H9 (cell line): ENCODE measurements at regions not wholly inside any gene's neighbourhood (a gene's known extent, or its start where the extent isn't known, plus 50 kb on each side); places are given as distances from the start of the nearest gene placed in this dataset.

ENCODE experiments used
- DNase-seq: peaks from one replicate; pipeline ENCODE4 v3.0.0-alpha.2; 2017
- H2AFZ ChIP-seq: one replicate; pipeline ENCODE4 v1.6.1; 2013; ENCODE audit warnings: mild to moderate bottlenecking, low read length, control low read depth, moderate library complexity
- H2AK5ac ChIP-seq: 2 replicates; pipeline ENCODE4 v1.6.1; 2013; ENCODE audit warnings: low read length, control low read depth, mixed read lengths; ENCODE audit not compliant: insufficient read length
- H2BK120ac ChIP-seq: one replicate; pipeline ENCODE4 v1.6.1; 2013; ENCODE audit warnings: low read depth, mild to moderate bottlenecking, low read length, control low read depth, inconsistent platforms; ENCODE audit not compliant: poor library complexity, severe bottlenecking
- H2BK12ac ChIP-seq: 2 replicates; pipeline ENCODE4 v1.6.1; 2013; ENCODE audit warnings: low read length, control low read depth, mixed read lengths, low read depth; ENCODE audit not compliant: insufficient read length
- H2BK15ac ChIP-seq: 2 replicates; pipeline ENCODE4 v1.6.1; 2013; ENCODE audit warnings: low read depth, low read length, control low read depth
- H2BK20ac ChIP-seq: one replicate; pipeline ENCODE4 v1.6.1; 2013; ENCODE audit warnings: low read depth, mild to moderate bottlenecking, low read length, control low read depth, inconsistent platforms; ENCODE audit not compliant: poor library complexity, severe bottlenecking
- H2BK5ac ChIP-seq: 2 replicates; pipeline ENCODE4 v1.6.1; 2013; ENCODE audit warnings: low read length, control low read depth, mixed read lengths; ENCODE audit not compliant: insufficient read length
- H3K14ac ChIP-seq: 2 replicates; pipeline ENCODE4 v1.6.1; 2013; ENCODE audit warnings: low read length, control low read depth; ENCODE audit not compliant: insufficient read depth
- H3K18ac ChIP-seq: 2 replicates; pipeline ENCODE4 v1.6.1; 2013; ENCODE audit warnings: low read depth, mild to moderate bottlenecking, mixed read lengths, low read length, control low read depth; ENCODE audit not compliant: insufficient read length
- H3K23ac ChIP-seq: 2 replicates; pipeline ENCODE4 v1.6.1; 2013; ENCODE audit warnings: low read length, control low read depth, mixed read lengths, low read depth; ENCODE audit not compliant: insufficient read length
- H3K23me2 ChIP-seq: 2 replicates; pipeline ENCODE4 v1.6.1; 2013; ENCODE audit warnings: low read depth, mild to moderate bottlenecking, mixed read lengths, low read length, control low read depth; ENCODE audit not compliant: insufficient read length, poor library complexity, severe bottlenecking
- H3K27ac ChIP-seq: 2 replicates; pipeline ENCODE4 v1.5.1; 2013; ENCODE audit warnings: low read length, control low read depth, mixed read lengths, low read depth; ENCODE audit not compliant: insufficient read length
- H3K27me3 ChIP-seq: 2 replicates; pipeline ENCODE4 v1.6.1; 2013; ENCODE audit warnings: low read length, control low read depth, inconsistent platforms; ENCODE audit not compliant: insufficient read depth
- H3K4ac ChIP-seq: 2 replicates; pipeline ENCODE4 v1.6.1; 2013; ENCODE audit warnings: low read depth, mild to moderate bottlenecking, control low read depth, inconsistent platforms, low read length, moderate library complexity
- H3K4me1 ChIP-seq: 2 replicates; pipeline ENCODE4 v1.6.1; 2013; ENCODE audit warnings: low read length, control low read depth, inconsistent platforms; ENCODE audit not compliant: insufficient read depth
- H3K4me2 ChIP-seq: 2 replicates; pipeline ENCODE4 v1.6.1; 2013; ENCODE audit warnings: low read length, control low read depth, mixed read lengths; ENCODE audit not compliant: insufficient read length, insufficient read depth
- H3K56ac ChIP-seq: 2 replicates; pipeline ENCODE4 v1.6.1; 2013; ENCODE audit warnings: low read depth, mild to moderate bottlenecking, mixed read lengths, low read length, control low read depth; ENCODE audit not compliant: insufficient read length
- H3K79me1 ChIP-seq: 2 replicates; pipeline ENCODE4 v1.6.1; 2013; ENCODE audit warnings: low read depth, mild to moderate bottlenecking, moderate library complexity, low read length, control low read depth, inconsistent platforms; ENCODE audit not compliant: insufficient read depth, poor library complexity, severe bottlenecking
- H3K79me2 ChIP-seq: 2 replicates; pipeline ENCODE4 v1.6.1; 2013; ENCODE audit warnings: low read length, control low read depth, inconsistent platforms; ENCODE audit not compliant: insufficient read depth
- H3K9ac ChIP-seq: 2 replicates; pipeline ENCODE4 v1.6.1; 2013; ENCODE audit warnings: low read length, control low read depth, mixed read lengths; ENCODE audit not compliant: insufficient read length; ENCODE audit errors: extremely low read depth
- H3K9me3 ChIP-seq: one replicate; pipeline ENCODE4 v1.6.1; 2013; ENCODE audit warnings: low read depth, low read length, inconsistent platforms; ENCODE audit not compliant: control insufficient read depth
- H3T11ph ChIP-seq: one replicate; pipeline ENCODE4 v1.6.1; 2013; ENCODE audit warnings: mild to moderate bottlenecking, low read length, control low read depth, inconsistent platforms
- H4K20me1 ChIP-seq: one replicate; pipeline ENCODE4 v1.6.1; 2013; ENCODE audit not compliant: control insufficient read depth, insufficient read length, insufficient read depth
- H4K5ac ChIP-seq: 2 replicates; pipeline ENCODE4 v1.6.1; 2013; ENCODE audit warnings: low read depth, mild to moderate bottlenecking, mixed read lengths, low read length, control low read depth; ENCODE audit not compliant: insufficient read length
- H4K8ac ChIP-seq: replicated peaks from 2 replicates; pipeline ENCODE4 v1.6.1; 2013; ENCODE audit warnings: low read length, control low read depth, mixed read lengths, low read depth; ENCODE audit not compliant: insufficient read length
- H4K91ac ChIP-seq: 2 replicates; pipeline ENCODE4 v1.6.1; 2013; ENCODE audit warnings: low read depth, mild to moderate bottlenecking, moderate library complexity, mixed read lengths, low read length, control low read depth; ENCODE audit not compliant: insufficient read length
- H3K27ac Mint-ChIP-seq, 3 experiments: 2 replicates in 2 of 3; 3 replicates in 1 of 3; pipeline ENCODE4 v1.8.0; 2020 to 2021; ENCODE audit warnings: mixed read lengths in 3 of 3, mild to moderate bottlenecking in 1 of 3, moderate library complexity in 1 of 3
- H3K27me3 Mint-ChIP-seq: 2 replicates; pipeline ENCODE4 v1.8.0; 2021; ENCODE audit warnings: low read depth, mild to moderate bottlenecking, moderate library complexity, mixed read lengths
- H3K36me3 Mint-ChIP-seq, 3 experiments: 2 replicates in 2 of 3; 3 replicates in 1 of 3; pipeline ENCODE4 v1.8.0; 2020 to 2021; ENCODE audit warnings: low read depth in 3 of 3, mixed read lengths in 3 of 3; ENCODE audit not compliant: insufficient read depth in 1 of 3
- H3K4me1 Mint-ChIP-seq, 2 experiments: 2 replicates each; pipeline ENCODE4 v1.8.0; 2020; ENCODE audit warnings: mixed read lengths in 2 of 2
- H3K4me3 Mint-ChIP-seq, 2 experiments: 2 replicates in 1 of 2; 3 replicates in 1 of 2; pipeline ENCODE4 v1.8.0; 2020 to 2021; ENCODE audit warnings: mild to moderate bottlenecking in 2 of 2, mixed read lengths in 2 of 2, moderate library complexity in 1 of 2
- H3K9me3 Mint-ChIP-seq, 2 experiments: 2 replicates in 1 of 2; 3 replicates in 1 of 2; pipeline ENCODE4 v1.8.0; 2020; ENCODE audit warnings: mild to moderate bottlenecking in 2 of 2, mixed read lengths in 2 of 2, moderate library complexity in 1 of 2
- WGBS: extraction: QIAGEN DNeasy Blood & Tissue Kit; methylation state at CpG from one replicate; pipeline ENCODE4 v1.1.7; 2013; ENCODE audit warnings: missing lambda C conversion rate, low lambda C conversion rate, mixed read lengths; ENCODE audit not compliant: insufficient read length; ENCODE audit errors: extremely low coverage; 5-methylcytosine and 5-hydroxymethylcytosine counted together
- TF ChIP-seq, protein P1 (sequence below): fragments of 200-600 bp; sonication (generic); conservative IDR thresholded peaks from 3 replicates; pipeline ENCODE4 v1.8.0; 2021; ENCODE audit warnings: antibody characterized with exemption, mild to moderate bottlenecking

GRCh38 chr7:46897381-46897780 lies 684.5 kb downstream of the TNS3 start:
- Histone ChIP-seq H3K27ac (no peak overlapping the region), H2AK5ac (no peak overlapping the region), H3K4me1 (no peaks in the 10 kb centered on the region), H3K9me3 (no peaks in the 10 kb centered on the region), H4K91ac (no peak overlapping the region), H4K20me1 (no peaks in the 10 kb centered on the region), H3K56ac (no peak overlapping the region), H3K79me2 (no peaks in the 10 kb centered on the region; the same call in 1 of the 2 replicates), H2BK5ac (no peak overlapping the region), H3K79me1 (no peaks in the 10 kb centered on the region), H3K4ac (no peak overlapping the region), H2BK12ac (no peak overlapping the region), H3K23ac (no peak overlapping the region), H3K27me3 (no peaks in the 10 kb centered on the region), H4K5ac (no peak overlapping the region), H4K8ac (no peak overlapping the region), H2BK15ac (no peak overlapping the region), H2BK20ac (no peak overlapping the region), H2AFZ (no peak overlapping the region), H3K14ac (no peak overlapping the region), H3K18ac (no peak overlapping the region), H2BK120ac (no peak overlapping the region), H3K9ac (no peak overlapping the region), H3T11ph (no peak overlapping the region), H3K4me2 (no peak overlapping the region), H3K23me2 (no peaks in the 10 kb centered on the region)
- H3K4me3 Mint-ChIP-seq = no peak overlapping the region
- H3K27ac Mint-ChIP-seq = no peak overlapping the region
- no peak for DNase-seq
- H3K27me3 Mint-ChIP-seq = no peaks in the 10 kb centered on the region
- H3K9me3 Mint-ChIP-seq = peaks cover 2 to 7% of the 10 kb centered on the region in 2 experiments; a peak in 3 of 5 replicates
- WGBS = no CpG with 5 or more reads among the region's 4 CpGs
- TF ChIP-seq, protein P1, sequence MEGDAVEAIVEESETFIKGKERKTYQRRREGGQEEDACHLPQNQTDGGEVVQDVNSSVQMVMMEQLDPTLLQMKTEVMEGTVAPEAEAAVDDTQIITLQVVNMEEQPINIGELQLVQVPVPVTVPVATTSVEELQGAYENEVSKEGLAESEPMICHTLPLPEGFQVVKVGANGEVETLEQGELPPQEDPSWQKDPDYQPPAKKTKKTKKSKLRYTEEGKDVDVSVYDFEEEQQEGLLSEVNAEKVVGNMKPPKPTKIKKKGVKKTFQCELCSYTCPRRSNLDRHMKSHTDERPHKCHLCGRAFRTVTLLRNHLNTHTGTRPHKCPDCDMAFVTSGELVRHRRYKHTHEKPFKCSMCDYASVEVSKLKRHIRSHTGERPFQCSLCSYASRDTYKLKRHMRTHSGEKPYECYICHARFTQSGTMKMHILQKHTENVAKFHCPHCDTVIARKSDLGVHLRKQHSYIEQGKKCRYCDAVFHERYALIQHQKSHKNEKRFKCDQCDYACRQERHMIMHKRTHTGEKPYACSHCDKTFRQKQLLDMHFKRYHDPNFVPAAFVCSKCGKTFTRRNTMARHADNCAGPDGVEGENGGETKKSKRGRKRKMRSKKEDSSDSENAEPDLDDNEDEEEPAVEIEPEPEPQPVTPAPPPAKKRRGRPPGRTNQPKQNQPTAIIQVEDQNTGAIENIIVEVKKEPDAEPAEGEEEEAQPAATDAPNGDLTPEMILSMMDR = no peak
- no peaks in the 10 kb centered on the region; a peak in 1 of 7 replicates for H3K36me3 Mint-ChIP-seq
- H3K4me1 Mint-ChIP-seq = peaks cover 0 to 3% of the 10 kb centered on the region in 2 experiments; a peak in 1 of 4 replicates
